Omental fat pad (tissue), 3 donors: ENCODE measurements at regions not wholly inside any gene's neighbourhood (a gene's known extent, or its start where the extent isn't known, plus 50 kb on each side); places are given as distances from the start of the nearest gene placed in this dataset.
"Not testable (repeated sequence)": the region's sequence is repeated elsewhere in the genome, so short reads cannot be mapped to it uniquely, and the experiment has no call there.

Experiments
- ATAC-seq: fragments of 150-250 bp; one replicate; pipeline ENCODE4 v1.9.1; 2016; ENCODE audit warnings: mild to moderate bottlenecking, moderate library complexity; ENCODE audit not compliant: low FRiP score
- DNase-seq: peaks from one replicate; pipeline ENCODE4 v3.0.0-alpha.2; 2019; ENCODE audit warnings: low spot score
- TF ChIP-seq, protein P1 (sequence below), 3 donors: fragments of 450-650 bp; IDR thresholded peaks; one replicate each; pipeline ENCODE4 v1.5.1; 2016 to 2017; ENCODE audit warnings: antibody characterized with exemption in 3 of 3, mild to moderate bottlenecking in 3 of 3, moderate library complexity in 2 of 3

DNA sequence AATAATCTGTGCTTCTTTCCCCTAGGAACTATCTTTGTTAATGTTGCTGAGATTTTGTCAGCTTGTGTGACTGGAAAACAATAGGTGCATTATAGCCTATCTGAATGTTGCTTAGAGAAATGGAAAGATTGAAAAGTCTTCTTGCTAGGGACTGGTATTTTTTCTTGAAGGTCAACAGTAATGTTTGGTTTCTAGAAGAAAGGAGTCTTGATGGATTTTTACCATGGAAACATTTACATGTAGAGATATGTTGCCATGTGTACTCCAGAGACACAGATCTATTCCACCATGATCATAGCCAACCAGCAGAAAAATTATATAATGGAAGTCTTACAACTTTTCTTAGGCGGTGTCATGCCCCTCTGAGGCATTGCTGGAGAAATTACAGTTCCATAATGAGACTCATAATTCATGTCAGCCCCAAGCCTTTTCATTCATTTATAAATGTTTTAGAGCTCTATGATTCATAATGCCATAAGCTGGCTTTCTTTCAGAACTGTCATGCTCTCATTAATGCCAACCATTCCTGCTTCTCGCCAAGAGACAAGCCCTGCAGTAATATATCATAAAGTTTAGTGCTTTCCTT, 175.1 kb upstream of the PTPRZ1 start:
- DNase-seq (no peak), ATAC-seq (peak; percentile 76)
- TF ChIP-seq, protein P1, sequence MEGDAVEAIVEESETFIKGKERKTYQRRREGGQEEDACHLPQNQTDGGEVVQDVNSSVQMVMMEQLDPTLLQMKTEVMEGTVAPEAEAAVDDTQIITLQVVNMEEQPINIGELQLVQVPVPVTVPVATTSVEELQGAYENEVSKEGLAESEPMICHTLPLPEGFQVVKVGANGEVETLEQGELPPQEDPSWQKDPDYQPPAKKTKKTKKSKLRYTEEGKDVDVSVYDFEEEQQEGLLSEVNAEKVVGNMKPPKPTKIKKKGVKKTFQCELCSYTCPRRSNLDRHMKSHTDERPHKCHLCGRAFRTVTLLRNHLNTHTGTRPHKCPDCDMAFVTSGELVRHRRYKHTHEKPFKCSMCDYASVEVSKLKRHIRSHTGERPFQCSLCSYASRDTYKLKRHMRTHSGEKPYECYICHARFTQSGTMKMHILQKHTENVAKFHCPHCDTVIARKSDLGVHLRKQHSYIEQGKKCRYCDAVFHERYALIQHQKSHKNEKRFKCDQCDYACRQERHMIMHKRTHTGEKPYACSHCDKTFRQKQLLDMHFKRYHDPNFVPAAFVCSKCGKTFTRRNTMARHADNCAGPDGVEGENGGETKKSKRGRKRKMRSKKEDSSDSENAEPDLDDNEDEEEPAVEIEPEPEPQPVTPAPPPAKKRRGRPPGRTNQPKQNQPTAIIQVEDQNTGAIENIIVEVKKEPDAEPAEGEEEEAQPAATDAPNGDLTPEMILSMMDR (IDR thresholded peaks at IDR 0.05) = no peak

DNA sequence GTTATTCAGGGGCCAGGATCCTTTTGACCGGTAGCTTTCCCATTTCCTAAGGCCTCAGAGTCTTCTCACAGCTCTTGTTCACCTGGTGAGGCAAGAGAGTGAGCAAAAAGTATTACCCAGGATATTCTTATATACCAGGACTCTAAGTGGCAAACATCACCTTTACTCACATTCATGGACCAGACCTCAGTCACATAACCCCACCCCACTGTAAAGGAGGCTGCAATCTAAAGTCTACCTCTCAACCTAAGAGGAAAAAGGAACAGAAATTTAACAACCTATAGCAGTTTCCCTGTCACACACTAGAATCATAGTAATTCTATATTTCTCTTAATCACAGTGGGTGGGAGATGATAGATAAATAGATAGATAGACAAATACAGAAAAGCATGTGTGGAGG, 176.0 kb upstream of the PTPRZ1 start:
- DNase-seq = no peak
- no peak for ATAC-seq
- TF ChIP-seq, protein P1 (IDR thresholded peaks at IDR 0.05) = no peak

DNA sequence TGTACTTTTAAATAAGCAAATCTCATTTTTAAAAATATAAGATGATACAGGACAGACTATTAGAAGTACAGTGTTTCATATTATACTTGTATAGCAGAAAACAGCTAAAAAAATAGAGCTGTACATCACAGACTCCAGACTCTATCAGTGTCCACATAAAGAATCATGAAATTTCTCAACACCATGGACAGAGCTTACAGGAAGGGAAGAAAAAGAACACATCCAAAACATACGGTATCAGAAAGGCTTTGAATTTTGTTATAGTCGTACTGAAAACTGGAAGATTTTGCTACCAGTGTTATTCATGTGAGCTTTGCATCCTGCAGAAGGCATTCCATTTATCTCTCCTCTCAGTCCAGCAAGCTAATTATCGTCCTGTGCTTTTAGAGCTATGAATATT, 183.2 kb upstream of the PTPRZ1 start:
- no peak for ATAC-seq
- TF ChIP-seq, protein P1 (IDR thresholded peaks at IDR 0.05) = no peak
- no peak for DNase-seq

DNA sequence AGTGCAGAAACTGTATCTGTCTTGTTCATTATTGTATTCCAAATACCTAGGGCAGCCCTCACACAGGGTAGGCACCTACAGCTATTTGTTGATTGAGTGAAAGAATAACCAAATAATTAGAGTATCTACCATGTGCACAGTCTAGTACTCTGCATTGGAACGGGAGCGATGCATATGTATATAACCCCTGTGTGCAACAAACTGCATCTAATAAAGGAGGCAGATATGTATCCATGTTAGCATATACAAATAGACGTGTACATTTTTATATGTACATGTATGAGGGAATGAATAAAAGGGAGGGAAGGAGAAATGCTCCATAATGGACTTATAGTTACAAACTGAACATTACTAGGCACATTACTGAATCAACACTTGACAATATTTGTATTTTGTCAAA, 191.3 kb upstream of the PTPRZ1 start:
- TF ChIP-seq, protein P1 (IDR thresholded peaks at IDR 0.05) = no peak
- ATAC-seq = no peak
- no peak for DNase-seq

DNA sequence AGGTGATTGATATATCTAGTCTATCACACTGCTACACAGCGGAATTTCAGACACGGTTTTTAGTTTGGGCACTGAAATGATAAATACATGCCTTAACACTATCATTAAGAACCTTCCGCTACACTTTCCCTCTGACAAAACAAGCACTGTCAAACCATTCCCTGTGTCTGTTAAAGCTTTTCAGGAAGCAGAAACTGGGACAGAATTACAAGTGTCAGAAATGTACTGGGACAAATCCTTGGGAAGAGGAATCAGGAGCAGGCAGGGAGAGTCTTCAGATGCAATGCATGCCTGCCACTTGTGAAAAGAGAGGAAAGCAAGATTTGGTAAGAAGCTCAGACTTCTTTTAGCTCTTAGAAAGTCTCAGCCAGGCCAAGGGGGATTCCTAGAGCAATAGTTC, 196.8 kb upstream of the PTPRZ1 start:
- TF ChIP-seq, protein P1 (IDR thresholded peaks at IDR 0.05) = no peak
- no peak for ATAC-seq
- no peak for DNase-seq

DNA sequence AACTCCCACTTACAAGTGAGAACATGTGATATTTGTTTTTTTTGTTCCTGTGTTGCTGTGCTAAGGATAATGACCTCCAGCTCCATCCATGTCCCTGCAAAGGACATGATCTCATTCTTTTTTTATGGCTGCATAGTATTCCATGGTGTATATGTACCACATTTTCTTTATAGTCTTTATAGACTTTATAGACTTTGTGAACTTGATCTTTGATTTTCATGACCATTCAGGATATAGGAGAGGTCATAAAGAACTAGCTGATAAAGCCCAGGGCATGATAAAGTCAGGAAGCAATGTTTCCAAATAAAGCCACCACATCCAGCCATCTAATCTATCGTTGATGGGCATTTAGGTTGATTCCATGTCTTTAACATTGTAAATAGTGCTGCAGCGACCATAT, 198.5 kb upstream of the PTPRZ1 start:
- not testable (repeated sequence) for DNase-seq, ATAC-seq

DNA sequence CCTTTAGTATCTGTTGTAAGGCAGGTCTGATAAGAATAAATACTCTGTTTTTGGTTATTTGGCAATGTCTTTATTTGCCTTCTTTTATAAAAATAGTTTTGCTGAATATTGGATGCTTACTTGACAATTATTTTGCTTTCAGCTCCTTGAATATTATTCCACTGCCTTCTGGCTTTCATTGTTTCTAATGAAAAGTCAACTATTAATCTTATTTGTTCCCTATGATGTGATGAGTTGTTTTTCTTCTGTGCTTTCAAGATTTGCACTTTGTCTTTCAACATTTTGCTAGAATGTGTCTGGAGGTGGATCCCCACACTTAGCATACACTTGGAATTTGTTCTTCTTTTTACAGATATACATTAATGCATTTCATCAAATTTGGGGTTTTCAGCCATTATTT, 203.8 kb upstream of the PTPRZ1 start:
- no peak for ATAC-seq
- no peak for DNase-seq
- TF ChIP-seq, protein P1 (IDR thresholded peaks at IDR 0.05) = no peak

DNA sequence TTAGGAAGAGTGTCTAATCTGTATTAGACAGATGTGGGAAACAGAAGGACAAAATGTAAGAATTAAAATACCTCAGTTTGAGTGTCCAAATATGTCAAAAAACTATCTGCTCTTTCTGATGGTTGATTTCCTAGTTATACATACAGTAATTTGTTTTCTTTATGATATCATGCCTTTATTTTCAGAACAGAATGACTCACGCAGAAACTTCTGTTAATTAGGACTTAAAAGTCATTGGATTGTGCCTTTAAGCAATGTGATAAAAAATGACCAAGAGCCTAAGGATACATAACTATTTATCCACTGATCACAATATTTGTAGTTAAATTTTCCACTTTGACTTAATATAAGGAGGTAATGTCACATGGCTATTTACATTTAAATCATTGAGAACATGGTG, 206.7 kb upstream of the PTPRZ1 start:
- no peak for DNase-seq
- TF ChIP-seq, protein P1 (IDR thresholded peaks at IDR 0.05) = no peak
- no peak for ATAC-seq
